ENCODE measurements at regions not wholly inside any gene's neighbourhood (a gene's known extent, or its start where the extent isn't known, plus 50 kb on each side); places are given as distances from the start of the nearest gene placed in this dataset.
"Not testable (repeated sequence)": the region's sequence is repeated elsewhere in the genome, so short reads cannot be mapped to it uniquely, and the experiment has no call there.

- Histone ChIP-seq H3K27me3 (ENCODE audit: low read length) (no peaks in the 10 kb centered on the region), H3K9me2 (replicated peaks; ENCODE audit: insufficient read depth, low read length) (no peaks in the 10 kb centered on the region), H3K4me1 (ENCODE audit: low read length) (no peaks in the 10 kb centered on the region), H3K79me2 (ENCODE audit: low read length) (no peaks in the 10 kb centered on the region), H3K4me3 (ENCODE audit: low read length) (no peak overlapping the region), H3K27ac (ENCODE audit: low read length) (no peak overlapping the region), H3K9ac (ENCODE audit: low read length) (no peak overlapping the region), H3K4me2 (ENCODE audit: low read depth, low read length, poor library complexity, severe bottlenecking) (no peak overlapping the region), H4K20me1 (ENCODE audit: insufficient read depth, low read depth, low read length) (no peaks in the 10 kb centered on the region), H2AFZ (ENCODE audit: low read length) (no peak overlapping the region), H3K9me3 (ENCODE audit: low read length) (peaks cover 26% of the 10 kb centered on the region), H3K36me3 (ENCODE audit: insufficient read depth, low read length) (no peaks in the 10 kb centered on the region)
- DNase-seq: no peak
Measured at GRCh38 chr7:84735011-84735410, 451.8 kb downstream of the SEMA3D start.

- H2AFZ ChIP-seq (ENCODE audit: low read length); H3K27me3 ChIP-seq (ENCODE audit: low read length): not testable (repeated sequence)
Measured at GRCh38 chr7:84733976-84734375, 452.9 kb downstream of the SEMA3D start.

GRCh38 chr7:84730864-84731263 is 456.0 kb downstream of the SEMA3D start:
- not testable (repeated sequence) for H3K27me3 ChIP-seq (ENCODE audit: low read length); H4K20me1 ChIP-seq (ENCODE audit: insufficient read depth, low read depth, low read length); H3K36me3 ChIP-seq (ENCODE audit: insufficient read depth, low read length); H3K79me2 ChIP-seq (ENCODE audit: low read length); DNase-seq; H3K27ac ChIP-seq (ENCODE audit: low read length); H3K9ac ChIP-seq (ENCODE audit: low read length); H2AFZ ChIP-seq (ENCODE audit: low read length); H3K4me3 ChIP-seq (ENCODE audit: low read length); H3K9me2 ChIP-seq (replicated peaks; ENCODE audit: insufficient read depth, low read length); H3K4me2 ChIP-seq (ENCODE audit: low read depth, low read length, poor library complexity, severe bottlenecking); H3K4me1 ChIP-seq (ENCODE audit: low read length)
- H3K9me3 ChIP-seq (ENCODE audit: low read length): peaks cover 20% of the 10 kb centered on the region

More at GRCh38 chr7:84733976-84734375, 452.9 kb downstream of the SEMA3D start:
- H3K4me1 ChIP-seq (ENCODE audit: low read length); H4K20me1 ChIP-seq (ENCODE audit: insufficient read depth, low read depth, low read length); H3K27ac ChIP-seq (ENCODE audit: low read length); H3K4me3 ChIP-seq (ENCODE audit: low read length); H3K9me2 ChIP-seq (replicated peaks; ENCODE audit: insufficient read depth, low read length); DNase-seq; H3K79me2 ChIP-seq (ENCODE audit: low read length); H3K9ac ChIP-seq (ENCODE audit: low read length); H3K36me3 ChIP-seq (ENCODE audit: insufficient read depth, low read length); H3K4me2 ChIP-seq (ENCODE audit: low read depth, low read length, poor library complexity, severe bottlenecking): not testable (repeated sequence)
- H3K9me3 ChIP-seq (ENCODE audit: low read length): peaks cover 29% of the 10 kb centered on the region

- Histone ChIP-seq H3K9me3 (ENCODE audit: low read length) (peaks cover 12% of the 10 kb centered on the region; the same call in 1 of the 2 replicates), H3K79me2 (ENCODE audit: low read length) (no peaks in the 10 kb centered on the region), H4K20me1 (ENCODE audit: insufficient read depth, low read depth, low read length) (no peaks in the 10 kb centered on the region), H3K27ac (ENCODE audit: low read length) (no peak overlapping the region), H3K4me3 (ENCODE audit: low read length) (no peak overlapping the region), H3K4me2 (ENCODE audit: low read depth, low read length, poor library complexity, severe bottlenecking) (no peak overlapping the region), H3K4me1 (ENCODE audit: low read length) (no peaks in the 10 kb centered on the region), H3K36me3 (ENCODE audit: insufficient read depth, low read length) (no peaks in the 10 kb centered on the region), H2AFZ (ENCODE audit: low read length) (no peak overlapping the region), H3K9me2 (replicated peaks; ENCODE audit: insufficient read depth, low read length) (no peaks in the 10 kb centered on the region), H3K27me3 (ENCODE audit: low read length) (no peaks in the 10 kb centered on the region), H3K9ac (ENCODE audit: low read length) (no peak overlapping the region)
- no peak for DNase-seq
Measured at GRCh38 chr7:84729284-84729683, 457.6 kb downstream of the SEMA3D start.

- no peak overlapping the region for H2AFZ ChIP-seq (ENCODE audit: low read length)
- no peak overlapping the region for H3K27ac ChIP-seq (ENCODE audit: low read length)
- H3K4me2 ChIP-seq (ENCODE audit: low read depth, low read length, poor library complexity, severe bottlenecking): no peak overlapping the region
- H3K9ac ChIP-seq (ENCODE audit: low read length): no peak overlapping the region
- no peaks in the 10 kb centered on the region for H3K36me3 ChIP-seq (ENCODE audit: insufficient read depth, low read length)
- DNase-seq: no peak
- peaks cover 14% of the 10 kb centered on the region for H3K9me3 ChIP-seq (ENCODE audit: low read length)
- no peaks in the 10 kb centered on the region for H3K27me3 ChIP-seq (ENCODE audit: low read length)
- no peaks in the 10 kb centered on the region for H4K20me1 ChIP-seq (ENCODE audit: insufficient read depth, low read depth, low read length)
- no peak overlapping the region for H3K4me3 ChIP-seq (ENCODE audit: low read length)
- H3K9me2 ChIP-seq (replicated peaks; ENCODE audit: insufficient read depth, low read length): no peaks in the 10 kb centered on the region
- no peaks in the 10 kb centered on the region for H3K79me2 ChIP-seq (ENCODE audit: low read length)
- no peaks in the 10 kb centered on the region for H3K4me1 ChIP-seq (ENCODE audit: low read length)
Measured at GRCh38 chr7:84722734-84723133, 464.1 kb downstream of the SEMA3D start.

- Histone ChIP-seq H3K79me2 (ENCODE audit: low read length) (no peaks in the 10 kb centered on the region), H3K9me2 (replicated peaks; ENCODE audit: insufficient read depth, low read length) (no peaks in the 10 kb centered on the region), H3K27ac (ENCODE audit: low read length) (no peak overlapping the region), H3K4me2 (ENCODE audit: low read depth, low read length, poor library complexity, severe bottlenecking) (no peak overlapping the region), H3K4me1 (ENCODE audit: low read length) (no peaks in the 10 kb centered on the region), H3K4me3 (ENCODE audit: low read length) (no peak overlapping the region), H2AFZ (ENCODE audit: low read length) (no peak overlapping the region), H3K9me3 (ENCODE audit: low read length) (peaks cover 19% of the 10 kb centered on the region), H3K27me3 (ENCODE audit: low read length) (no peaks in the 10 kb centered on the region), H3K36me3 (ENCODE audit: insufficient read depth, low read length) (no peaks in the 10 kb centered on the region), H4K20me1 (ENCODE audit: insufficient read depth, low read depth, low read length) (no peaks in the 10 kb centered on the region), H3K9ac (ENCODE audit: low read length) (no peak overlapping the region)
- no peak for DNase-seq
Measured at GRCh38 chr7:84722086-84722485, 464.8 kb downstream of the SEMA3D start.

- Histone ChIP-seq H3K9me3 (ENCODE audit: low read length) (peaks cover 19% of the 10 kb centered on the region), H3K27me3 (ENCODE audit: low read length) (no peaks in the 10 kb centered on the region), H3K36me3 (ENCODE audit: insufficient read depth, low read length) (no peaks in the 10 kb centered on the region), H3K79me2 (ENCODE audit: low read length) (no peaks in the 10 kb centered on the region), H2AFZ (ENCODE audit: low read length) (no peak overlapping the region), H3K9ac (ENCODE audit: low read length) (no peak overlapping the region), H4K20me1 (ENCODE audit: insufficient read depth, low read depth, low read length) (no peaks in the 10 kb centered on the region), H3K9me2 (replicated peaks; ENCODE audit: insufficient read depth, low read length) (no peaks in the 10 kb centered on the region), H3K4me1 (ENCODE audit: low read length) (no peaks in the 10 kb centered on the region), H3K4me2 (ENCODE audit: low read depth, low read length, poor library complexity, severe bottlenecking) (no peak overlapping the region), H3K27ac (ENCODE audit: low read length) (no peak overlapping the region), H3K4me3 (ENCODE audit: low read length) (no peak overlapping the region)
- no peak for DNase-seq
Measured at GRCh38 chr7:84720456-84721097, 466.3 kb downstream of the SEMA3D start.

GRCh38 chr7:84714765-84715164 is 472.1 kb downstream of the SEMA3D start:
- no peak for DNase-seq
- Histone ChIP-seq H3K4me3 (ENCODE audit: low read length) (no peak overlapping the region), H3K9me3 (ENCODE audit: low read length) (peaks cover 8% of the 10 kb centered on the region), H2AFZ (ENCODE audit: low read length) (no peak overlapping the region), H3K4me2 (ENCODE audit: low read depth, low read length, poor library complexity, severe bottlenecking) (no peak overlapping the region), H3K36me3 (ENCODE audit: insufficient read depth, low read length) (no peaks in the 10 kb centered on the region), H3K27ac (ENCODE audit: low read length) (no peak overlapping the region), H3K79me2 (ENCODE audit: low read length) (no peaks in the 10 kb centered on the region), H4K20me1 (ENCODE audit: insufficient read depth, low read depth, low read length) (no peaks in the 10 kb centered on the region), H3K4me1 (ENCODE audit: low read length) (no peaks in the 10 kb centered on the region), H3K27me3 (ENCODE audit: low read length) (no peaks in the 10 kb centered on the region), H3K9ac (ENCODE audit: low read length) (no peak overlapping the region), H3K9me2 (replicated peaks; ENCODE audit: insufficient read depth, low read length) (no peaks in the 10 kb centered on the region)
